Esophagus squamous epithelium (tissue), 4 donors: ENCODE measurements at regions not wholly inside any gene's neighbourhood (a gene's known extent, or its start where the extent isn't known, plus 50 kb on each side); places are given as distances from the start of the nearest gene placed in this dataset.

Experiments
- POLR2A ChIP-seq, 4 donors: fragments of 450-650 bp; IDR thresholded peaks; one replicate each; pipeline ENCODE4 v1.6.1; 2017; ENCODE audit warnings: antibody characterized with exemption in 4 of 4, mild to moderate bottlenecking in 4 of 4, moderate library complexity in 3 of 4
- TF ChIP-seq, protein P1 (sequence below), 6 experiments: fragments of 450-650 bp in 4 of 6; fragments of 200-600 bp in 2 of 6; sonication (generic) in 2 of 6; IDR thresholded peaks; one replicate each; pipeline ENCODE4 v1.5.1; 2016 to 2019; ENCODE audit warnings: antibody characterized with exemption in 6 of 6, mild to moderate bottlenecking in 4 of 6, moderate library complexity in 4 of 6

DNA sequence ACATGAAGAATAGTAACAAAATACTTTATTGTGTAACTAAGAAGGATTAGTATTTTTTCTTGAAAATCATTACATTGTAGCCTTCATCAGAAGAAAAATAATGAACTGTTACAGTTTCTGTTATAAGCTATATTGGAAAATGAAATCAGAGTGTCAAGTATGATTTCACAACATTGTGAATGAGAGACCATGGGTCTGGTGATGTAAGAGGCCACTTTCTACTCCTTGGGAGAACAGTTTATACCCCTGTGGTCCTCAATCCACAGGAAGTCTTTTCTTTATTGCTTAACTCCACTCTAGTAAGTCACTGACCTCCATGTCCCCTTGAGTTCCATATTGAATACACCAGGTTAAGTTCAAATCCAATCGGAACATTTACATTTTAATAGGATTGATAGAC lies 218.7 kb upstream of the FERMT1 start:
- TF ChIP-seq POLR2A (IDR thresholded peaks at IDR 0.05) = no peak
- TF ChIP-seq, protein P1, sequence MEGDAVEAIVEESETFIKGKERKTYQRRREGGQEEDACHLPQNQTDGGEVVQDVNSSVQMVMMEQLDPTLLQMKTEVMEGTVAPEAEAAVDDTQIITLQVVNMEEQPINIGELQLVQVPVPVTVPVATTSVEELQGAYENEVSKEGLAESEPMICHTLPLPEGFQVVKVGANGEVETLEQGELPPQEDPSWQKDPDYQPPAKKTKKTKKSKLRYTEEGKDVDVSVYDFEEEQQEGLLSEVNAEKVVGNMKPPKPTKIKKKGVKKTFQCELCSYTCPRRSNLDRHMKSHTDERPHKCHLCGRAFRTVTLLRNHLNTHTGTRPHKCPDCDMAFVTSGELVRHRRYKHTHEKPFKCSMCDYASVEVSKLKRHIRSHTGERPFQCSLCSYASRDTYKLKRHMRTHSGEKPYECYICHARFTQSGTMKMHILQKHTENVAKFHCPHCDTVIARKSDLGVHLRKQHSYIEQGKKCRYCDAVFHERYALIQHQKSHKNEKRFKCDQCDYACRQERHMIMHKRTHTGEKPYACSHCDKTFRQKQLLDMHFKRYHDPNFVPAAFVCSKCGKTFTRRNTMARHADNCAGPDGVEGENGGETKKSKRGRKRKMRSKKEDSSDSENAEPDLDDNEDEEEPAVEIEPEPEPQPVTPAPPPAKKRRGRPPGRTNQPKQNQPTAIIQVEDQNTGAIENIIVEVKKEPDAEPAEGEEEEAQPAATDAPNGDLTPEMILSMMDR (IDR thresholded peaks at IDR 0.05) = no peak
